ENCODE measurements at regions not wholly inside any gene's neighbourhood (a gene's known extent, or its start where the extent isn't known, plus 50 kb on each side); places are given as distances from the start of the nearest gene placed in this dataset.

- TF ChIP-seq ZNF280D (tag by site-specific recombination; IDR thresholded peaks at IDR 0.05) (no peak), ZNF202 (tag by site-specific recombination; IDR thresholded peaks at IDR 0.05; ENCODE audit: borderline replicate concordance) (no peak), ZSCAN30 (tag by site-specific recombination; IDR thresholded peaks at IDR 0.05) (no peak), PRDM4 (tag by site-specific recombination; IDR thresholded peaks at IDR 0.05) (no peak), ZNF600 (tag by site-specific recombination; IDR thresholded peaks at IDR 0.05) (no peak), ZNF777 (tag by site-specific recombination; IDR thresholded peaks at IDR 0.05; ENCODE audit: borderline replicate concordance) (no peak), SETDB1 (IDR thresholded peaks at IDR 0.05; ENCODE audit: insufficient read length, low read length) (no peak), SP7 (tag by site-specific recombination; IDR thresholded peaks at IDR 0.05) (no peak), ZNF654 (tag by site-specific recombination; IDR thresholded peaks at IDR 0.05; ENCODE audit: low read depth) (no peak), ZFP41 (tag by site-specific recombination; IDR thresholded peaks at IDR 0.05; ENCODE audit: borderline replicate concordance) (no peak), GLIS2 (tag by site-specific recombination; IDR thresholded peaks at IDR 0.05) (no peak), ZNF530 (tag by site-specific recombination; IDR thresholded peaks at IDR 0.05; ENCODE audit: low read depth) (no peak)
- no peaks in the 10 kb centered on the region for H3K9me3 ChIP-seq (ENCODE audit: control insufficient read depth, insufficient read depth, low read depth, low read length)
- ChIA-PET POLR2A (no interaction called here), CTCF (no interaction called here)
- H3K27ac ChIP-seq (ENCODE audit: extremely low read depth, low read depth, low read length) = no peak overlapping the region
- no peaks in the 10 kb centered on the region for H3K36me3 ChIP-seq (ENCODE audit: control insufficient read depth in 2 of 2, insufficient read depth in 1 of 2, low read length in 2 of 2)
- H3K4me3 ChIP-seq (ENCODE audit: low read depth, low read length) = no peak overlapping the region
- H3K4me1 ChIP-seq (ENCODE audit: control insufficient read depth, insufficient read depth, low read length) = no peaks in the 10 kb centered on the region
These were observed 391.4 kb downstream of the MRPL39 start for GRCh38 chr21:25215698-25216384.

- no peak overlapping the region for H3K27ac ChIP-seq (ENCODE audit: extremely low read depth, low read depth, low read length)
- no peak overlapping the region for H3K4me3 ChIP-seq (ENCODE audit: low read depth, low read length)
- no peaks in the 10 kb centered on the region for H3K36me3 ChIP-seq (ENCODE audit: control insufficient read depth in 2 of 2, insufficient read depth in 1 of 2, low read length in 2 of 2)
- POLR2A ChIA-PET = no interaction called here
- TF ChIP-seq ZNF776 (tag by site-specific recombination; IDR thresholded peaks at IDR 0.05; ENCODE audit: borderline replicate concordance) (no peak), ZNF184 (tag by site-specific recombination; IDR thresholded peaks at IDR 0.05) (no peak), GLI4 (tag by site-specific recombination; IDR thresholded peaks at IDR 0.05) (no peak), ZNF311 (tag by site-specific recombination; IDR thresholded peaks at IDR 0.05; ENCODE audit: borderline replicate concordance) (no peak), HOXC10 (CRISPR knock-in tag; IDR thresholded peaks at IDR 0.05) (no peak), TCF7L2 (IDR thresholded peaks at IDR 0.05; ENCODE audit: borderline replicate concordance, low read depth, low read length) (no peak), ZNF391 (tag by site-specific recombination; IDR thresholded peaks at IDR 0.05; ENCODE audit: borderline replicate concordance, low read depth) (no peak), IKZF3 (tag by site-specific recombination; IDR thresholded peaks at IDR 0.05) (no peak), ZNF600 (tag by site-specific recombination; IDR thresholded peaks at IDR 0.05) (no peak), PRDM1 (tag by site-specific recombination; IDR thresholded peaks at IDR 0.05) (no peak), ZNF2 (tag by site-specific recombination; IDR thresholded peaks at IDR 0.05) (no peak), ZNF302 (tag by site-specific recombination; IDR thresholded peaks at IDR 0.05; ENCODE audit: low read depth) (no peak), ZNF16 (tag by site-specific recombination; IDR thresholded peaks at IDR 0.05; ENCODE audit: low read depth) (no peak), ZNF211 (tag by site-specific recombination; IDR thresholded peaks at IDR 0.05; ENCODE audit: low read depth) (no peak), ZNF10 (tag by site-specific recombination; IDR thresholded peaks at IDR 0.05) (no peak), ZNF701 (tag by site-specific recombination; IDR thresholded peaks at IDR 0.05) (no peak), ZSCAN23 (tag by site-specific recombination; IDR thresholded peaks at IDR 0.05) (no peak)
- CTCF ChIA-PET = no interaction called here
- H3K4me1 ChIP-seq (ENCODE audit: control insufficient read depth, insufficient read depth, low read length) = no peaks in the 10 kb centered on the region
- no peaks in the 10 kb centered on the region for H3K9me3 ChIP-seq (ENCODE audit: control insufficient read depth, insufficient read depth, low read depth, low read length)
These were observed 392.6 kb downstream of the MRPL39 start for GRCh38 chr21:25214676-25215075.

All from HEK293 (cell line).